HTR-8/SVneo (cell line): ENCODE measurements at regions not wholly inside any gene's neighbourhood (a gene's known extent, or its start where the extent isn't known, plus 50 kb on each side); places are given as distances from the start of the nearest gene placed in this dataset.
A peak's percentile ranks its signal among the peaks of the same experiment; 100 is the strongest.

Source experiments
- DNase-seq: peaks from one replicate; pipeline ENCODE4 v3.0.0; 2011; ENCODE audit warnings: low spot score, mixed read lengths; ENCODE audit not compliant: insufficient read length
- FAIRE-seq: peaks from 2 replicates; lab custom pipeline; 2011; peaks lifted over from hg19 to GRCh38; lab: Jason Lieb, UNC

DNA sequence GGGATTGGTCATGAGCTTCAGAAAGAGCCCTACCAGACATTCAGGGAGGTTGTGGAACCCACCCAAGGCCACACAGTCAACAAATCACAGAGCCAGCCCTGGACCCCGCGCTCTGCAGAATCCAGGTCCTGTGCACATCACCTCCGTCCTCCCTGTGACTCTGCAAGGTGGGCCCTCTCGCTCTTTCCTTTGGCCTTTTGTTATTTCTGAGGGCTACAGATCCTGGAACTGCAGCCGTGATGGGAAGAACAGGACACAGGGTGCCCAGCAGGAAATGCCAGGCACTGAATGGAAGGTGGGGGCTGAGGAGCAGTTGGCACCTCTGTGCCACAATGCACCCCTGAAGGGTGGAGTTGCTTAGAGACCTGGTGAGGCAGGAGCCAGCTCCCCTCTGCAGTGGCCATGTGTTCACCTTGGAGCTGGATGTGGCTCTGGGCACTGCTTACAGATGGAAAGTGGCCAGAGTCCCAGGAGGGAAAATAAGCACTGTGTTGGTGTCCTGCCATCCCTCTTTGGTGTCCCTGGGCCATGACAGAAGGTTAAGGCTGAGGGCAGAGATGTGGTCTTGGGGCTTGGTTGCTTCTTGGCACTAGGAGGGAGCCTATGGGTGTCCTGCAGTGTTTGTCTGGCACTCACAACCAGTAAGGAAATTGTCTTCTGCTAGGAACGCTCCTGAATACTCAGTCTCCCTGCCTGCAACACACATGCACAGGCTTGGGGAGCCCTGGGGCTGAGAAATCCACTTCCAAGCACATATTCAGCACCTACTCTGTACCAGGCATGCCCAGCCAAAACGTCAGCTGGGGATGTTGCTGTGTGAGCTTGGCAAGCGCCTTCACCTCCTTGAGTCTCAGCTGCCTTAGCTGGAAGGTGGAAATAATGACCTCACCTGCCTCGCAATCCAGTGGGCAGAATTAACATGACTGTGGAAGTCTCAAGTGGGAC, 98.0 kb upstream of the SLC6A6 start:
- FAIRE-seq = no peak
- no peak for DNase-seq

DNA sequence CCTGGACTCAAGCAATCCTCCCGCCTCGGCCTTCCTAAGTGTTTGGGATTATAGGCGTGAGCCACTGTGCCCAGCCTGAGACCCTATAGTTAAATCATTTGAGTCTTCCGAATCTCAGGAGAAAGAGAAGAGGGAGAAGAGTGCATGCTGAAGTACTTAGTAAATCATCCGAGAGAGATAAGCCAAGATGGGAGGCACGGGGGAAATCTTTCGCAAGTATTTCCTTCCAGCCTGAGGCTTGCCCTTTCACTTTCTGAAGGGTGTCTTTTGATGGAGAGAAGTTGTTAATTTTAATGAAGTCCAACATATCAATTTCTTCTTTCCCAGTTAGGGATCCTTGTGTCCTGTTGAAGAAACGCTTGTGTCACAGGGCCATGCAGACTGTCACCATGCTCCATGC, 97.1 kb upstream of the SLC6A6 start:
- DNase-seq = no peak
- no peak for FAIRE-seq

DNA sequence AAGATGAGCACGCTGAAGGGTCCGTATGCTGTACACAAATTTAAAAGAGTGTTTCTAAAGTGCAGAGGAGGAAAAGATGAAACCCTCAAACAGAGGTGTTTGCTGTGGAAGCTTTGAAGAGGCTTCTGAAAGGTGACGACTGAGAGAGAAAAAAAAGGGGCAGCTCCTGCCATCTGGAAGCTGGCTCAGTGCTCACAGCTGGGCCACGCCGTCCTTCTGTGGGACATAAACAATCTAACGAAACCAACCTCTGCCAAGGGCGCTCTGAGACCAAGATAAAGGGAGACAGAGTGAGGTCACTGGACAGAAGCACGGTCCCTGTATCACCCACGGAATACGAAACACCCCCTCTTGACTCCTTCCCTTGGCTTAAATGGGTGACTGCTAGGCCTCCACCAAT, 96.3 kb upstream of the SLC6A6 start:
- FAIRE-seq (no peak), DNase-seq (no peak)

DNA sequence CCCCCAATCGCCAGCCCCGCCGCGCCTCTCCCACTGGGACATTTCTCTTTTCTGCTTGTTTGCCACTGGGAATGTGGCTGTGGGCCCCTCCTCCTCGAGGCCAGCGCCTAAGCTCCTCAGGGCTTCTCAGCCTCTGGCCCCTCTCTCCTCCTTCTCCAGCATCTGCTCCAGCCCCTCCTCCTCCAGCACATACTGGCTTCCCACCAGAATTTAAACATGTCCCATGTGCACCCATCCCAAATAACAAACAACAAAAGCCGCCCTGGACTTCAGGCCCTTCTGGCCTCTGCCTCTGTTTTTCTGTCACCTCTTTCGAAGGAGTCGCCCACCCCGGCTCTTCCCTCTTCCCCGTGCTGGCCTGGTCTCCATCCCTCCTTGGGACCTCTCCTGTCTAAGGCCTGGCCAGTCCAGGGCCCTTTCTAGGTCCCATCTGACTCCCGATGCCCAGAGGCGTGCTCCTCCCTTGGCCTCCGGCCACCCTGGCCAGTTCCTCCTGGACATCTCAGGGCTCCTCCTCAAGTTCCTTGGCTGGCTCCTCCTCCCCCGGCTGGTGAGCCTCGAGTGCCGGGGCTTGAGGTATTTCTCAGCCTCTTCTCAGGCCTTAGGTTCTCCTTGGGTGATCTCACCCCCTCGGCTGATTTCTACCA, 94.6 kb upstream of the SLC6A6 start:
- FAIRE-seq (no peak), DNase-seq (no peak)

DNA sequence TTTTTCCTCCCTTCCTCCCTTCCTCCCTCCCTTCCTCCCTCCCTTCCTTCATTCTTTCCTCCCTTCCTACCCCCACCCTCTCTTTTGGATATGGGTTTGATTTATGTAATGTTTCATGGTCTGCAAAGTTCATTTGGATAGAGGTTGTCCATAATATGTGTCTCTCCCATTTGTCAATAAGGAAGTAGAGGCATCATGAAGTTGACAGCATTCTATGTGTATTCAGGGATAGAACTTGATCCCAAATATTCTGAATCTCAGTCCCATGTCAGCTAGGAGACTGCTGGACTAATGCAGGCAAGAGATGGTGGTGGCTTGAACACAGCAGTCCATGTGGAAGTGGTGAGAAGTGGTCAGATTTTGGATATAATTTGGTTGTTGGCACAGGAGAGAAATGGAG, 90.7 kb upstream of the SLC6A6 start:
- DNase-seq (no peak), FAIRE-seq (no peak)

DNA sequence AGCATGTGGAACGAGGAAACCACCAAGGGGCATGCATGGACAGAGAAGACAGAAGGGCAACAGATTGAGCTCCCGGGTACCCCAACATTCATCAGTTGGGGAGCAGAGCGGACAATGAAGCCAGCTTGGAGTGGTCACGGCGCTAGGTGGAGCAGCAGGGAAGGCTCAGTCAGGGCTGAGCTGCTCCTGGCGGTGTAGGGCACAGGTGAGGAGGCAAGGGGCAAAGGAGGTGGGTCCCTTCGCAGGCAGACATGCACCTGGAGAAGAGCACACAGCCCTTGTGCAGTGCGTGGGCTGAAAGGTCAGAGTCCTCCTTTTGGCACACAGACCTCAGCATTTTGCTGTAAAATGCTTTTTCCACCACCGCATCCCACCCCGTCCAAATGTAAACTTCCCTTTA, 90.0 kb upstream of the SLC6A6 start:
- DNase-seq = no peak
- FAIRE-seq = no peak

DNA sequence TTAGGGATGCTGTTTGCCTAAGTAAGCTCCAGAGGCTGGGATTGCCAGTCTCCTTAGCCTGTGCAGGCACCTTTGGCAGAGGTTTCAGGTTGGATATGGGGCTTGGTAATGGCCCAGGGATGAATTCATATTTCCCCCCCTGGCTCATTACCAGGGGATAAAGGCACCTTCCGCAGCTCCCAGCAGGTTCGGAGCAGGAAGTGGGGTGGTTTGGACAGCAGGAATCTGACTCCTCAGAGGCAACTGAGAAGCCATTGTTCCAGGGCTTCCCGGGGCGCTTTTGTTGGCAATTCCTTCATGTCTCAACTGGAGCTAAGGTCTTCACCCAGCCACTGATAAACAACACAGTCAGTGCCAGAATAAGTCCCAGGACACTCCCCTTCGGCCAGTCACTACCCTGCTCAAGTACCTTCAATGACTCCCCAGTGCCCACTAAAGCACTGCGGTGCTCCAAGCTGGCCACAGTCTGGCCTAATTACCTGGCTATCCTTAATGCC, 85.3 kb upstream of the SLC6A6 start:
- DNase-seq (no peak), FAIRE-seq (no peak)

DNA sequence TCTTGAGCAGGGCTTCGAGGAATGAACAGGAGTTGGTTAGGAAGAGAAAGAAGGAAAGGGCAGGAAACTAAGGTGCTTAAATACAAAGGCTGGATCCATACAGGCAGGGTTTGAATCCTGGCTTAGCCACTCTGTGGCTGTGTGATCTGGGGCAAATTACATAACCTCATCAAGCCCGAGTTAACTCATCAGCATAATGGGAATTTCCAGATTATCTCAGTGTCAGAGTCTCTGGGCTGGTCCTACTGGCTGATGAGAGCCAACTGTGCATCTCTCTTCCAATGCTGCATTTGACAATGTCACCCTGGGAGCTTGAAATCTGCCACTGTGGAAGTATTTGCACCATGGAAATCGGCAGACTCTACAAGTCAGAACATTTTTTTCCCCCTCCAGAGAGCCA, 83.8 kb upstream of the SLC6A6 start:
- DNase-seq = no peak
- no peak for FAIRE-seq

DNA sequence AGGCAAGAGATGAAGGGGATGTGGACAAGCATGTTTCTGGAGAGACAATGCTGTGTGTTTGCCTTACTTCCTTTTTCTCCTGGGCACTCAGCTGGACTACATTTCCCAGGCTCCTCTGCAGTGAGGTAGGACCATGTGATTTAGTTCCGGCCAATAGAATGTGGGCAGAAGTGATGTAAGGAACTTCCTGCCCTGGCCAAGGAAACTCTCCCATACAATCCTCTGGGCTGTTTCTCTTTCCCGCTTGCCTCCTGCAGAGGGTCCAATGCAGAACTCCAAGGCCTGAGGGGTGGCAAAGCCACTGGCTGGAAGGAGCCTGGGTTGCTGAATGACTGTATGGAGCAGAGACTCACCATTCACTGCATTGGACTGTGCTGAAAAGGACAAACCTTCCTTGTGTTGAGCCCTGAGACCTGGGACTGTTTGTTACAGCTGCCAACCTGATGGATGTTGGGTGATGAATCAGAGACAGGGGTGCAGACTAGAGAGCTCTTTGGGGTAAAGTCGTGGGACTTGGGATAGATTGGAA, 82.7 kb upstream of the SLC6A6 start:
- FAIRE-seq (no peak), DNase-seq (peak; percentile 82)

DNA sequence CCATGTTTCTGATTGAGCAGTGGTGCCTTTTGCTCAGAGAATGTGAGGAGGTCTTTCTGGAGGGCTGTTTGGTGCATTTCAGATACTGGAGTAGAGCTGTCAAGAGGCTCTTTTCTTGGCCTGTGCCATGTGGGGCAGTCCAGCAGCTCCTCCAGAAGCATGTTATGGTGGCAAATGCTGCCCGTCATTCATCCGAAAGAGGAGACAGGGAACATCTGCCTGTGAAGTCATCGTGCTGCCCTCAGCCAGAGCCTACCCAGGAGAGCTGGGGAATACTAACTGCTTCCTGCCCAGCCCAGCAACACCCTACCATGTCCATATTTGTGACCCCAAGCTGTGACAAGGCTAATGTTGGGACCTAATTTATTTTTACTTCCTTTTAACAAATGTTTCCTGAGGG, 82.2 kb upstream of the SLC6A6 start:
- no peak for FAIRE-seq
- DNase-seq = no peak

DNA sequence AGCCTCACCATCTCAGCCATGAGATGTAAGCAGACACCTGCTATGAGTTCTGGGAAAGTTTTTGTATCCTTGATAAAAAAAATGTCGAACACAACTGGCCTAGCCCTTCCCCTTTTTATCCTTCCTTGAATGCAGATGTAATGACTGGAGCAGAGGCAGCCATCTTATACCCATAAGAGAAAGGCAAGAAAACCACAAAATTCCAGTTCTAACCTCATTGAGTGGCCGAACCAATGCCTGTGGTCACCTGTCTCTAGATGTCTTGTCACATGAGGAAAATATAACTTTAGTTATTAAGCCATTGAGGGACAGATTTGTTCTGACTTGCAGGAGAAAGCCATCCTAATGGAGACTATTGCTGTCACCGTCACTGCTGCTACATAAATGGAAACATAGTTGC, 80.4 kb upstream of the SLC6A6 start:
- DNase-seq (no peak), FAIRE-seq (no peak)

DNA sequence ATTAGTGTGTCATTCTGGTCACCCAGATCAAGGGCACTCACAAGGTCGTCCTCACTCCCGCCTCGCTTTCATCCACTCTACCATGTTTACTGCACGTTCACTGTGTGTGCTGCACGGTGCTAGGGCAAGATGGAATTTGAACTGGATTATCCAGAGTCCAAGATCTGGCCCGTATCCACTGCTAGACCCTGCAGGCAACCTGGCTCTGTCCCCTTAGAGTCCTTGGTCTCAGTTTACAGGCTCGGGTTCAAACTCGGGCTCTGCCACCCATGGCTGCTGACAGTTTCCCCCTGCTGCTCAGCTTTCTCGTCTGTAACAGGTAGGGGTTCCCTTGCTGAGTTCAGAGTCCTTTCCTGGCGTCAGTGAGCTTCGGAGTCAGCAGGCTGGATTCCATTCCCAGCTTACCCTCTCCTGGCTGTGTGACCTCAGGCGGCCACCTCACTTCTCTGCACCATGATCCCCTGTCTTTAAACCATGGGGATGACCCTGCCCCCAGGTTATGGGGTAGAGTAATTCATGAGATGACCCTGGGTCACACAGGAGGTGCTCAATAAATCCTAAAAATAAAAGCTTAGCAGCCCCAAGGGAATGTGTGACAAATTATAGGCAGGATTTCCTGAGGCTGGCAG, 79.6 kb upstream of the SLC6A6 start:
- no peak for DNase-seq

DNA sequence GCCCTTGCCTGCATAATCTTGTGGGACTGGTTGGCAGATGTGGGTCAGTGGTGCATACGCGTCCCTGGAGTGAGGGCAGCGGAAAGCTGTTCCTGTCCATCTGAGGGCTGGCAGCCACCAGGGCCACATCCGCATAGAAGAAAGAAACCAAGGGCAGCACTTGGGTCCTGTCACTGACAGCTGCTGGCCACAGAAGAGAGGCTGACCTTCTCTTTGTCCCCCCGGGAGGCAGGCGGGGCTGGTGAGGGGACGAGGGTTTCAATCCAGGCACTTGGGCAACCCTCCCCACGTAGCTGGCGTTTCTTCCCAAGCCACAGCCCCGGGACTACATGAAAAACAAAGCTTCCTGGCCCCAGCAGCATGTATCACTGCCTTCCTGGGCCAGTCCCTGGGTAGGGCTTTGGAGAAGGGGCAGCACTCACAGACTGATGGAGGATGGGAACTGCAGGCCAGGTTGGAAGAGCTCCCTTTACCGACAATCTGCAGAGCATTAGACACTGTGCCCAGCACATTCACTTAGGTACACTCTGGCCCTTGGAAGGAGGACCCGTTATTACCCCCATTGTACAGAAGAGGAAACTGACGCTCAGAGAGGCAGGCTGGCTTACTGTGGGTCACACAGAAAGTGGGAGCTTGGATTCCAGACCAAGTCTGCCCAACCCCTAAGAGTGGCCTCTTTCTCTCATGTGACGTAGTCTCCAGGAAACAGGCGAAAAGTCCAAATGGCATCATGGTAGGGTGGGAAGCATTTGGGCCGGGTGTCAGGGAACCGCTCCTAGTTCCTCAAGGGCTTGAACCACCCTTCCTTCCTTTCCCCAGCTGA, 78.8 kb upstream of the SLC6A6 start:
- DNase-seq = no peak
- FAIRE-seq = no peak

More for the DNA sequence above, 79.6 kb upstream of the SLC6A6 start:
- no peak for FAIRE-seq

DNA sequence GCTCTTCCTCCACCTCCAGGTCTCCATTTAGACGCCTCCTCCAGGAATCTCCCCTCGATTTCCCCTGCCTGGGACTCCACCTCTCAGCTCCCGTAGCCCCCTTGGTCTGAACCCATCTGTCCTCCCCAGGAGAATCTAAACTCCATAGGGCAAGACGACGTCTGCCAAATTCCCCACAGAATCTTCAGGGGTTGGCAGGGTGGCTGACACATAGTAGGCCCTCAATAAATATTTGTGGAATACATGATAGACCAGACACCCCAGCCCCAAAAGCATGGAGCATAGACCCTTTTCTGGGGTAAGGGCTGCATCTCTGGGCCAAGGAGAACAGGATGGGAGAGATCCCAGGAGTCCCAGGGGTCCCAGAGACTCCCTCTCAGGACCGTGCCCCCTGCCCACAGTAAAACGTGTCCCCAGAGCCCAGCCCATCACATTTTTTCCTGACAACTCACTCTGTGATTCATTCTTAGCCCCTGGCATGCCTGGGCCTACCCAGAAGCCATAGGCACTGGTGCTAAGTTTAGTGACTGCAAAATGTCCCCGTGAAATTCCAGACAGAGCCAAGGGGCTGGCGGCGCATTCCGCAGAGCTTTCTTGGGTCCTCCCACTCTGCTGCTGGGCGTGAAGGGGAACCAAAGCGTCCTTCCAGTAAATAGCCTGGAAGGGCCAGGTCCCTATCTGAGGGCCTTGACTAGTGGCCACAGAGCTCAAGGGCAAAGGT, 78.0 kb upstream of the SLC6A6 start:
- DNase-seq (peak; percentile 72), FAIRE-seq (peak; percentile 54)

DNA sequence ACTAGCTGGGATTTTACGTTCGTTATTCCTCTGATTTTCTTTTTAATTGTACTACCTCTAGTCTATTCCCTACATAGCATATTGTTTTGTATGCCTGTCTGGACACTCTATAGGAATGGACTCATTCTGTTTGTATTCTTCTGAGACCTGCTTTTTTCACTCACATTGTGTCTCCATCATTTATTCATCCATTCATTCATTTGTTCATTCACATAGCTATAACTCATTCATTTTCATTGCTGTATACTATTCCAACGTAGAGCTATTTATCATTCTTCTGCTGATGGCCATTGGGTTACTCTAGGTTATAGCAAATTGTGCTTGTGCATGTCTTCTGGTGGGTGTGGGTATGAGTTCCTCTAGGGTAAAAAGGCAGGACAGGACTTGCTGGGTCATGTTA, 74.0 kb upstream of the SLC6A6 start:
- FAIRE-seq (peak; percentile 46), DNase-seq (no peak)

DNA sequence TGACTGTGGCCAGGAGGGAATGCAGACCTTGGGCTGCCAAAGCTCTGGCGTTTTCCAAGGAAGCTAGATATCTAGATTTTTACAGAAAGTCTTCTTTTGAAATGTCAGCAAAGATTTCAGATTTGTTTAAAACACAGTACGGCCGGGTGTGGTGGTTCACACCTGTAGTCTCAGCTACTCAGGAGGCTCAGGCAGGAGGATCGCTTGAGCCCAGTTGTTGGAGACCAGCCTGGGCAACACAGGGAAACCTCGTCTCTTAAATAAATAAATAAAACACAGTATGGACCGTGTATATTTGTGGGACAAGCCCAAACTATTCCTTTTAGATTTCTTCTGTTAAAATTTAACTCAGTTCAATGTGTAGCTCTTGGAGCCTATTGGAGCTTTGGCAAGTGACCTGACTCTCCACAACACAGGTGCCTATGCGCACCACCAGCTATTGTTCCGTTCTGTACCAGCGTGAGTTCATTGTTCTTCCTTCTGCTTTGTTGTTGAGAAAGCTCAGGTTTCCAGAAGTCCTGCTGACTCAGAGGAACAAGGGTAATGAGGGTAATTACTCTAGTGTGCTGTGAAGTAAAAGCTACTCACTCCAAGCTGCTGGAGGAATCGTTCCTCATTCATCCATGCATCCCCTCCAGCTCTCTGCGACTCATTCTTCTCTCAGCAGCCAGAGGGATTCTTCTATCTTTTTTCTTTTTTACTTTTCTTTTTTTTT, 73.1 kb upstream of the SLC6A6 start:
- DNase-seq (peak; percentile 52), FAIRE-seq (peak; percentile 20)

DNA sequence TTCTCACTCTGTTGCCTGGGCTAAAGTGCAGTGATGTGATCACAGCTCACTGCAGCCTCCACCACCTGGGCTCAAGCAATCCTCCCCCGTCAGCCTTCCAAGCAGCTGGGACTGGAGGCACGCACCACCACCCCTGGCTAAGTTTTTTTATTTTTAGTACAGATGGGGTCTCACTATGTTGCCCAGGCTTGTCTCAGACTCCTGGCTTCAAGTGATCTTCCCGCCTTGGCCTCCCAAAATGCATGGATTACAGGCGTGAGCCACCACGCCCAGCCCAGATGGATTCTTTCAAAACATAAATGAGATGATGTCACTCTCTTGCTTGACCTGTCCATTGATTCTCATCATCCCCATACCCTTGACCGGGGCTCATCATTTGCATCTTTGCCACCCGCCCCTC, 72.6 kb upstream of the SLC6A6 start:
- no peak for DNase-seq
- FAIRE-seq = no peak

DNA sequence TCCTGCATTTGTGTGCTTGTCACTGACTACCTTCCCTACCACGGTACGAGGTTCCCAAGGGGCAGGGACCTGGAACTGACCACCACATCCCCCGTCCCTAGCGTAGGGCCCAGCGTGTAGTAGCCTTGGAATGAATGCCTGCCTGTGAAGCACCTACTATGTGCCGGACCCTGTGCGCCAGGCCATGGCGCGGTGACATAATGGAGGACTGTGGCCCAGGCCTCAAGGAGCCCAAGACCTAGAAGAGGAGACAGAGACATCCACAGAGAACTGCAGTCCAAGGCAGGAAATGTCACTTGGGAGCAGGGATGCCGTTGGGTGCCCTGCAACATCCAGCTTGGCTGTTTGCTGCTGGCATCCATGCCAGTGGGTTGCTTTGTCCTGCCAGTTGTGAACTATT, 71.9 kb upstream of the SLC6A6 start:
- FAIRE-seq (no peak), DNase-seq (no peak)

DNA sequence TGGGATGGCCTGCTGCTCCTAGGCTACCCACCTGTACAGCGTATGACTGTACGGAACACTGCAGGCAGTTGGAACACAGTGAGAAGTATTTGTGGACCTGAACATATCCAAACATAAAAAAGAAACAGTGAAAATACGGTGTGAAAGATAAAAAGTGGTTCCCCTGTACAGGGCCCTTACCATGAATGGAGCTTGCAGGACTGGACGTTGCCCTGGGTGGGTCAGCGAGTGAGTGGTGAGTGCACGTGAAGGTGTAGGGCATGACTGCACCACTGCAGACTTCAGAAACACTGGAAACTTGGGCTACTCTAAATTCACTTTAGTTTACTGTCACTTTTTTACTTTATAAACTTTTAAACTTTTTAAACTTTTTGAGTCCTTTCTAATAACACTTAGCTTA, 71.2 kb upstream of the SLC6A6 start:
- DNase-seq (no peak), FAIRE-seq (no peak)
